Erythroblast (primary cell): ENCODE measurements at regions not wholly inside any gene's neighbourhood (a gene's known extent, or its start where the extent isn't known, plus 50 kb on each side); places are given as distances from the start of the nearest gene placed in this dataset.
"Not testable (repeated sequence)": the region's sequence is repeated elsewhere in the genome, so short reads cannot be mapped to it uniquely, and the experiment has no call there.

Source experiments
- DNase-seq, 2 experiments: peaks; one replicate each; lab custom pipeline; 2025; lab: John Stamatoyannopoulos, UW
- GATA1 ChIP-seq: IDR thresholded peaks from 2 replicates; pipeline ENCODE4 v1.6.1; 2011; ENCODE audit warnings: low read depth, mild to moderate bottlenecking, control low read depth, low read length, moderate library complexity
- POLR2A ChIP-seq: IDR thresholded peaks from 2 replicates; pipeline ENCODE4 v1.6.1; 2011; ENCODE audit warnings: mild to moderate bottlenecking, low read length

- DNase-seq: no peak
- TF ChIP-seq POLR2A (no peak), GATA1 (no peak)
Measured at GRCh38 chr4:122100508-122100907, 51.6 kb upstream of the BLTP1 start.

- TF ChIP-seq POLR2A: no peak
- no peak for TF ChIP-seq GATA1
- no peak for DNase-seq
Measured at GRCh38 chr4:122099896-122100295, 52.2 kb upstream of the BLTP1 start.

GRCh38 chr4:122091836-122092405 lies 60.2 kb upstream of the BLTP1 start:
- no peak for TF ChIP-seq POLR2A
- no peak for TF ChIP-seq GATA1
- no peak for DNase-seq

GRCh38 chr4:122091397-122091796 lies 60.7 kb upstream of the BLTP1 start:
- no peak for DNase-seq
- TF ChIP-seq GATA1 (no peak), POLR2A (no peak)

GRCh38 chr4:122090989-122091388 lies 61.1 kb upstream of the BLTP1 start:
- DNase-seq: no peak
- TF ChIP-seq POLR2A (no peak), GATA1 (no peak)

GRCh38 chr4:122086338-122087065 lies 65.6 kb upstream of the BLTP1 start:
- TF ChIP-seq GATA1 (no peak), POLR2A (no peak)

GRCh38 chr4:122083989-122084388 lies 68.1 kb upstream of the BLTP1 start:
- DNase-seq: no peak

More at GRCh38 chr4:122086338-122087065, 65.6 kb upstream of the BLTP1 start:
- DNase-seq: no peak

GRCh38 chr4:122083351-122083750 lies 68.8 kb upstream of the BLTP1 start:
- TF ChIP-seq POLR2A (no peak), GATA1 (no peak)
- no peak for DNase-seq

More at GRCh38 chr4:122083989-122084388, 68.1 kb upstream of the BLTP1 start:
- no peak for TF ChIP-seq GATA1

GRCh38 chr4:122082661-122083060 lies 69.5 kb upstream of the BLTP1 start:
- TF ChIP-seq GATA1 (no peak), POLR2A (no peak)
- no peak for DNase-seq

GRCh38 chr4:122077653-122078052 lies 74.5 kb upstream of the BLTP1 start:
- DNase-seq: not testable (repeated sequence)

GRCh38 chr4:122076835-122077234 lies 75.3 kb upstream of the BLTP1 start:
- DNase-seq: not testable (repeated sequence)

GRCh38 chr4:122073615-122074014 lies 78.5 kb upstream of the BLTP1 start:
- no peak for DNase-seq
- no peak for TF ChIP-seq GATA1
- TF ChIP-seq POLR2A: no peak

- TF ChIP-seq GATA1: no peak
- no peak for TF ChIP-seq POLR2A
- no peak for DNase-seq
Measured at GRCh38 chr4:122065915-122066314, 86.2 kb upstream of the BLTP1 start.

GRCh38 chr4:122065149-122065548 lies 87.0 kb upstream of the BLTP1 start:
- TF ChIP-seq GATA1 (no peak), POLR2A (no peak)
- DNase-seq: no peak

- TF ChIP-seq GATA1 (no peak), POLR2A (no peak)
- no peak for DNase-seq
Measured at GRCh38 chr4:122053186-122053585, 98.9 kb upstream of the BLTP1 start.
